Activated naive CD8-positive, alpha-beta T cell treated with anti-CD3 and anti-CD28 coated beads, Interleukin-2, amount 10 ng/mL, durations not matched to agents 7 days and 5 days (primary cell): ENCODE measurements at regions not wholly inside any gene's neighbourhood (a gene's known extent, or its start where the extent isn't known, plus 50 kb on each side); places are given as distances from the start of the nearest gene placed in this dataset.
"Not testable (repeated sequence)": the region's sequence is repeated elsewhere in the genome, so short reads cannot be mapped to it uniquely, and the experiment has no call there.

Experiments
- ATAC-seq: fragments of 150-1000 bp; cut with Tn5 transposase; one replicate; pipeline ENCODE4 v1.10.0; 2021; ENCODE audit warnings: low read depth, moderate library complexity
- POLR2A ChIA-PET: fragments of 350-600 bp; sonication (Branson Sonifier 250); formaldehyde crosslinking; loops from one replicate; lab custom pipeline; 2021; ENCODE audit warnings: antibody characterized with exemption; lab: Charles Lee
- DNase-seq: peaks from one replicate; pipeline ENCODE4 v3.0.0; 2021
- H3K27ac Mint-ChIP-seq: one replicate; pipeline ENCODE4 v1.8.0; 2022; ENCODE audit warnings: mild to moderate bottlenecking, mixed read lengths
- H3K27me3 Mint-ChIP-seq: one replicate; pipeline ENCODE4 v1.8.0; 2022; ENCODE audit warnings: mild to moderate bottlenecking, moderate library complexity, mixed read lengths
- H3K36me3 Mint-ChIP-seq: one replicate; pipeline ENCODE4 v1.8.0; 2021; ENCODE audit warnings: mild to moderate bottlenecking, mixed read lengths
- H3K4me1 Mint-ChIP-seq: one replicate; pipeline ENCODE4 v1.8.0; 2021; ENCODE audit warnings: mixed read lengths
- H3K4me3 Mint-ChIP-seq: one replicate; pipeline ENCODE4 v1.8.0; 2022; ENCODE audit warnings: mild to moderate bottlenecking, moderate library complexity, mixed read lengths
- H3K9me3 Mint-ChIP-seq: one replicate; pipeline ENCODE4 v1.8.0; 2021; ENCODE audit warnings: mixed read lengths

DNA sequence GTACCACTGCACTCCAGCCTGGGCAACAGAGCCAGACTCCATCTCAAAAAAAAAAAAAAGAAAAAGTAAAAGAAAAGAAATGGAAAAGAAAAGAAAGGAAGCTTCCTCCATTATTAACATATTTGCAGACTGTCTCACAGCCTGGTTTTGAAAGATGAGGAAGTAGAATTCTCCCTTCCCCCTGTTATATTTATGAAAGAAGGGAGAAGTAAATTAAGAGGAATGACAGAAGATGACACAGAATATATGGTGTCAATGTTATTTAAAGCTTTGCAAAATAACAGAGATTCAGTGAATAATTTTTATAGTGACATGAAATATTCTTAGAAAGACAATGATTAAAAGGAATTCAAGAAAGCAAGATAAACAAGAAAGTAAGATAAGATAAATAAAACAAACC lies 83.7 kb upstream of the PRSS16 start:
- Mint-ChIP-seq H3K36me3 (no peaks in the 10 kb centered on the region), H3K9me3 (no peaks in the 10 kb centered on the region), H3K4me1 (peaks cover 8% of the 10 kb centered on the region), H3K27me3 (peaks cover 4% of the 10 kb centered on the region), H3K27ac (no peak overlapping the region), H3K4me3 (no peak overlapping the region)
- ATAC-seq (no peak), DNase-seq (no peak)
- POLR2A ChIA-PET = interaction anchor here (1.1 kb wide), 1 partner anchor 17 kb away, joined by 4 read pairs; a partner anchor contains a TSS

DNA sequence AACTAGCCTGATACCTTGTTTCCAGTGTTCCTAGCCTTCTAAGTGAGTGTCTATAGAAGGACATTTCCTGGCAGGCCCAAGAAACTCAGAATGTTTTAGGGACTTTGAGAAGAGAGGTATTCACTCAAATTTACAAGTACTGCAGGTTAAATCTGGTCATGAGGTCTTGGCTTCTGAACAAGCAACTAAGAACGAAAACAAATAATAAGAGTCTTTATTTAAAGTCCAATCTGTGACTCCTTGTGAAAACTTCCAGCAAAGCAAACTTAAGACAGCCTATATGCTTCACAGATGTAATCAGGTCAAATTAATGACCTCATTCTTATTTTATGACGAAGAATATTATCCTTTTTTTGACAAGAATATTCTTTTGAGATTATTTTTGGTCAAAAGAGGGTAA lies 79.4 kb upstream of the PRSS16 start:
- no peaks in the 10 kb centered on the region for H3K36me3 Mint-ChIP-seq
- peaks cover 2% of the 10 kb centered on the region for H3K9me3 Mint-ChIP-seq
- H3K4me1 Mint-ChIP-seq = no peaks in the 10 kb centered on the region
- peaks cover 10% of the 10 kb centered on the region for H3K27me3 Mint-ChIP-seq
- H3K4me3 Mint-ChIP-seq = no peak overlapping the region
- ATAC-seq = no peak
- no peak for DNase-seq
- no peak overlapping the region for H3K27ac Mint-ChIP-seq
- POLR2A ChIA-PET = no interaction called here

DNA sequence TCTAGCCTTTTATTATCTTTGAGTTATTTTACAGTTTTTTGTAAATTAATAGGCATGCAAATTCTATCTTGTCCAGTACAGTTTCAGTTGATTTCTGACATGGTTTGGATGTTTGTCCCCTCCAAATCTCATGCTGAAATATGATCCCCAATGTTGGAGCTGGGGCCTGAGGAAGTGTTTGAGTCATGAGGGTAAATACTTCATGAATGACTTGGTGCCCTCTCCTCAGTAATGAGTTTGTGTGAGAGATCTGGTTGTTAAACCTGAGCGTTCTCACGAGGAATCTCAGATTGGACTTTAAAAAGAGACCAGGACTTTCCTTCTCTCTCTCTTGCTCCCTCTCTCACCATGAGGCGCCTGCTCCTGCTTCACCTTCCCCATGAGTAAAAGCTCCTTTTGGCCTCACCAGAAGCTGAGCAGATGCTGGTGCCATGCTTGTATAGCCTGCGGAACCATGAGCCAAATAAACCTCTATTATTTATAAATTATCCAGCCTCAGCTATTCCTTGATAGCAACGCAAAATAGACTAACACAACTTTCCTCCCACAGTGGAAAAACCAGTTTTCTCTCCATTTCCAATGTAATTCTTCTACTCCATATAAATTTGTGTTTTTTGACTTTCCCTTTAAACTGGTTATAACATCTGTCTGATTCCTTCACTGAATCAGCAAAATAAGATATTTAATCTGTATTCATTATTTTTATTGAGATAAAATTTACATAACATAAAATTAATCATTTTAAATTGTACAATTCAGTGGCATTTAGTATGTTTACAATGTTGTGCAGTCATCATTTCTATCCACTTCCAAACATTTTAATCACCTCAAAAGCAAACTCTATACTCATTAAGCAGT lies 78.7 kb upstream of the PRSS16 start:
- no peaks in the 10 kb centered on the region for H3K36me3 Mint-ChIP-seq
- no peak overlapping the region for H3K4me3 Mint-ChIP-seq
- peaks cover 10% of the 10 kb centered on the region for H3K27me3 Mint-ChIP-seq
- ATAC-seq = no peak
- H3K27ac Mint-ChIP-seq = no peak overlapping the region
- POLR2A ChIA-PET = no interaction called here
- DNase-seq = no peak
- peaks cover 2% of the 10 kb centered on the region for H3K9me3 Mint-ChIP-seq
- no peaks in the 10 kb centered on the region for H3K4me1 Mint-ChIP-seq

DNA sequence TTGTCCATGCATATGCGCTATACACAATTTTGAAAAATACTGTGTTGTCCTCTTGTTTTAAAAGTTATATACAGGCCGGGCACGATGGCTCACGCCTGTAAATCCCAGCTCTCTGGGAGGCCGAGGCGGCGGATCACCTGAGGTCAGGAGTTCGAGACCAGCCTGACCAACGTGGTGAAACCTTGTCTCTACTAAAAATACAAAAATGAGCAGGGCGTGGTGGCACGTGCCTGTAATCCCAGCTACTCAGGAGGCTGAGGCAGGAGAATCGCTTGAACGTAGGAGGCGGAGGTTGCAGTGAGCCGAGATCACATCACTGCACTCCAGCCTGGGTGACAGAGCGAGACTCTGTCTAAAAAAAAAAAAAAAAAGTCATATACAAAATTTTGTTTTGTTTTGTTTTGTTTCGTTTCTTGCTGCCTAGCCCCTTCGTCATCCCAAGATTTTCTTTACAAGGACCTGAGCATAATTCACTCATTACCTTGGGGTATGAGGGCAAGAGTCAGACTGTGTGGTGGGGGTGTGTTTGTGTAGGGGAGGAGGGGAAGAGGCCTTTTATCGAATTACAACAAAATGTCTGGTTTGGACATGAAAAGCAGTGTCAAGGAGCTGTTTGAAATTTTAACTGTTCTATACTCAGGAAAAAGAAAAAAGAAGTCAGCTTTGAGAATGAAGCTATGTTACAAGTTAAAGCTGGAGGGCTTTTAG lies 74.8 kb upstream of the PRSS16 start:
- not testable (repeated sequence) for H3K4me3 Mint-ChIP-seq, H3K9me3 Mint-ChIP-seq, DNase-seq, H3K27me3 Mint-ChIP-seq, H3K36me3 Mint-ChIP-seq, H3K27ac Mint-ChIP-seq, H3K4me1 Mint-ChIP-seq, ATAC-seq
- POLR2A ChIA-PET = interaction anchor here (0.6 to 0.7 kb wide), 2 partner anchors 23 to 520 kb away, joined by 3 read pairs; no protein-coding TSS in a partner anchor

DNA sequence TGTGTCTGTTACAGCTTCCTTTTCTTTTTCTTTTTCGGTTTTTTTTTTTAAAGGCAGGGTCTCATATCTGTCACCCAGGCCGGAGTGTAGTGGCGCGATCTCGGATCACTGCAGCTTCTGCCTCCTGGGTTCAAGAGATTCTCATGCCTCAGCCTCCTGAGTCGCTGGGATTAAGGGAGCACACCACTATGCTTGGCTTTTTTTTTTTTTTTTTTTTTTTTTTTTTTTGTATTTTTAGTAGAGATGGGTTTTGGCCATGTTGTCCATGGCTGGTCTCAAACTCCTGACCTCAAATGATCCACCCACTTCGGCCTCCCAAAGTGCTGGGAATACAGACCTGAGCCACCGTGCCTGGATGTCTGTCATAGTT lies 74.3 kb upstream of the PRSS16 start:
- not testable (repeated sequence) for ATAC-seq, H3K27me3 Mint-ChIP-seq, H3K4me1 Mint-ChIP-seq, H3K9me3 Mint-ChIP-seq, DNase-seq, H3K4me3 Mint-ChIP-seq, H3K36me3 Mint-ChIP-seq, H3K27ac Mint-ChIP-seq
- POLR2A ChIA-PET = interaction anchor here (0.6 to 0.7 kb wide), 2 partner anchors 23 to 519 kb away, joined by 3 read pairs; no protein-coding TSS in a partner anchor

DNA sequence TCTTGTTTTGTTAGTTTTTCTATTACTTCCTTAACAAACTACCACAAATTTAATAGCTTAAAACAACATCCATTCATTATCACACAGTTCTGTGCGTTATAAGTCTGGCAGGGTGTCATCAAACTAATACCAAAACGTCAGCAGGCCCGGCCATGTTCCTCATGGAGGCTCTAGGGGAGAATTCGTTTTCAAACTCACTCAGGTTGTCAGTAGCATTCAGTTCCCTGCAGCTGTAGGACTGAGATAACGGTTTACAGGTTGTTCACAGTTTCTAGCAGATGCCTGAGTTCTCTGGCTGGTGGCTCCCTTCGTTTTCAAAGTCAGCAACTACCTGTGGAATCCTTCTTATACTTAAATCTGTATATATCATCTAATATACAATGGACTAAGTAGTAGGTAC lies 72.5 kb upstream of the PRSS16 start:
- peaks cover 15% of the 10 kb centered on the region for H3K27me3 Mint-ChIP-seq
- H3K9me3 Mint-ChIP-seq = peaks cover 2% of the 10 kb centered on the region
- peaks cover 1% of the 10 kb centered on the region for H3K36me3 Mint-ChIP-seq
- ATAC-seq (no peak), DNase-seq (no peak)
- POLR2A ChIA-PET = no interaction called here
- H3K27ac Mint-ChIP-seq = no peak overlapping the region
- H3K4me3 Mint-ChIP-seq = no peak overlapping the region
- H3K4me1 Mint-ChIP-seq = peaks cover 8% of the 10 kb centered on the region

DNA sequence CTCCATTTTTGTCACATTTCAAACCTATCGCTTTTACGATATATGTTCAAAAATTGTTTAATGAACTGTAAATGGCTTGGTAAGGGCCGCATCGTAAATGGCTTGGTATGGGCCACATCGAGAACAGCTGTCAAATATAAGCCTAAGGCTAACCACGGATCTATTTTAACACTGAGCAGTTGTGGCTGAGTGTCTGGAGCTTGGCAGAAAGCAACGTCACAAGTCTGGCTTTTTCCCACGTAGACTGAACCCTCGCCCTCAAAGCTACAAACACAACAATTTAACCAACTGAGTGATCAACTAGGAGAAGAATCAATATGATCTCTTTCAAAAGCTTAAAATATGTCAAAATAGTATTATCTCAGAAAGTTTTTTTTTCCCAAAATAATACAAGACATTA lies 71.4 kb upstream of the PRSS16 start:
- Mint-ChIP-seq H3K4me3 (peak overlapping the region; percentile 98), H3K36me3 (peaks cover 1% of the 10 kb centered on the region), H3K27me3 (peaks cover 23% of the 10 kb centered on the region), H3K9me3 (peaks cover 2% of the 10 kb centered on the region), H3K27ac (no peak overlapping the region), H3K4me1 (peaks cover 8% of the 10 kb centered on the region)
- DNase-seq (no peak), ATAC-seq (no peak)
- POLR2A ChIA-PET = interaction anchor here (0.6 to 2.4 kb wide), 8 partner anchors 9 to 690 kb away, joined by 3 to 20 read pairs (median 5); a partner anchor contains a TSS

DNA sequence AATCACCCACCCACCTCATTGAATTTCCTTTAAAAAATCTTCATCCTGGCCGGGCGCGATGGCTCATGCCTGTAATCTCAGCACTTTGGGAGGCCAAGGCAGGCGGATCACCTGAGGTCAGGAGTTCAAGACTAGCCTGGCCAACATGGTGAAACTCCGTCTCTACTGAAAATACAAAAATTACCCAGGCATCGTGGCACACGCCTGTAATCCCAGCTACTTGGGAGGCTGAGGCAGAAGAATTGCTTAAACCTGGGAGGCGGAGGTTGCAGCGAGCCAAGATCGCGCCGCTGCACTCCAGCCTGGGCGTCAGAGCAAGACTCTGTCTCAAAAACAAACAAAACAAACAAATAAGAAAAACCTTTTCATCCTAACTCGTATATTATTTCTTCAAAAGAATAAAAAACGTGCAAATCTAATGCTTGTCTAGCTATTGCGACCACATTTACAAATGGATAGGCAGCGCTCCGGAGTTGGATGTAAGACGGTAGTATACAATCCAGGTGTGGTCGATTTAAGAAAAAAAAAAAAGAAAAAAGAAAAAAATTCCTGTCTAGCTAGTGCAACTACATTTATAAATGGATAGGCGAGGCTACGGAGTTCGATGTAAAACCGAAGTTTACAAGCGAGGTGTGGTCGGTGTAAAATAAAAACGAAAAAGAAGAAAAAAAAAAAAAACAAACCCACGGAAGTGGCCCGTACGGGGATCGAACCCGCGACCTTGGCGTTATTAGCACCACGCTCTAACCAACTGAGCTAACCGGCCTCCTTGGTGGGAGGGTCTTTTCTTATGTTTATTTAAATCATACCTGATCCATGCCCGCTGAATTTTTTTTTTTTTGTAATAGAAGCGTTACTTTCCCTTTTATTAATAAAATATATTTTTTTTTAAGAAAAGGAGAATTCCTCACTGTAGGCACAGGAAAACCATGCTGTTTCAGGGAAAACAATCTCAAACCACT lies 70.7 kb upstream of the PRSS16 start:
- ATAC-seq = peak; percentile 26
- Mint-ChIP-seq H3K27me3 (peaks cover 28% of the 10 kb centered on the region), H3K4me3 (peak overlapping the region; percentile 98), H3K27ac (peak overlapping the region; percentile 91), H3K36me3 (peaks cover 1% of the 10 kb centered on the region), H3K9me3 (peaks cover 2% of the 10 kb centered on the region), H3K4me1 (peaks cover 8% of the 10 kb centered on the region)
- DNase-seq = peak; percentile 77
- POLR2A ChIA-PET = interaction anchor here (0.6 to 2.4 kb wide), 23 partner anchors 9 to 810 kb away, joined by 3 to 20 read pairs (median 5); a partner anchor contains a TSS

DNA sequence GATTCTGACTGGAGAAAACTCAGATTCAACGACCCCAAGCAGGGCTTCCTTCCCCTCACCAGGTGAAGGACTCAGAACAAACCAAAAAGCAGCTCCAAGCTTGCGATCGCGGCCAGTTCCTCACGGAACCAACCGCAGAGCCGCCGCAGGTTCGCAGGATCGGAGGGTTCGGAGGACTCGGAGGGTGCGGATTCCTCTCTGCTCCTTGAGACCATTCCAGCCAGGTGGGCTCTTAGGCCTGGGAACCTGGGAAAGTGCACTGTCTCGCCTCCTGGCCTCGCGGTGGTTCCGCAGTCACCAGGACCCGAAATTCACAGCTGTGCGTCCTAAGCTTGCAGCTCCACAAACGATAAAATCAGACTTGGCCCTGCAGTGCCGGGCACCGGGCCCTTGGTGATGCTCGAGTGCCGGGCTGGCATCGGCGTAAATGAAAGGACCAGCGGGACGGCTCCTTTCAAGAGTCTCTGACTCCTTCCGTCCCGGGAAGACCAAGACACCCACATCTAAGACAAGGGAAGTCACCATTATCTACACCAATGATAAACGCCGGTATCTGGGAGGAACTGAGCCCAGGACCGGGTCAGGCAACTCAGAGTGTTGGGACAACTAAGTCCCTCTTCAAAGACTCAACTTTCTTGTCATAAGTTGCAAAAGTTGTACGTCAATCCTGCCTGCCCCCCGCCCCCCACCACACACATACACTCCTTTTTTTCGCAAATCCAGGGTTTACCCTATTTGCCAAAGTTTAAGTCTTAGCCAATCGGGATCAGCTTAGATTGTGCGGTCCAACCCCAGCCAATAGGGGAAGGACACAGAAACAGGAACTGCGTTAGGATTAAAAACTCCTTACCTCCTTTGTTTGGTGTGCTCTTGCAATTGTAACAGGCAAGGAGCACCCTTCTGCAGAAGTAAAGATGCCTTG lies 69.8 kb upstream of the PRSS16 start:
- peak; percentile 84 for ATAC-seq
- Mint-ChIP-seq H3K36me3 (peaks cover 1% of the 10 kb centered on the region), H3K27ac (peak overlapping the region; percentile 91), H3K4me3 (peak overlapping the region; percentile 98), H3K27me3 (peaks cover 38% of the 10 kb centered on the region), H3K9me3 (peaks cover 2% of the 10 kb centered on the region), H3K4me1 (peaks cover 8% of the 10 kb centered on the region)
- POLR2A ChIA-PET = interaction anchor here (0.7 to 2.4 kb wide), 20 partner anchors 10 to 905 kb away, joined by 3 to 20 read pairs (median 5); a partner anchor contains a TSS
- DNase-seq = peak; percentile 78

DNA sequence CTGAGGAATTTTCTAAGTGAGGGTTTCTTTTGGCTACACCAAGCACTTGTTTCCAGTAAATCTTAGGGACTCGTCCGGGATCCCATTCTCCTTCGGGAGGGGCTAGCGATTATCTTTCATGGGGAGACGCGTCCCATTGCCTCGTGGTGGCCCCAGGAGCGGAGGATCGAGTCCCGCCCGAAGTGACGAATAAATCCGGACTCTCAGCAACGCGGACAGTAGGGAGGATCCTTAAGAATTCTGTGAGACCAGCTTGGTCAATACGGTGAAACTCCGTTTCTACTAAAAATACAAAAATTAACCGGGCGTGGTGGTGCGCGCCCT lies 69.1 kb upstream of the PRSS16 start:
- POLR2A ChIA-PET = interaction anchor here (0.7 to 2.4 kb wide), 8 partner anchors 31 to 906 kb away, joined by 3 to 20 read pairs (median 7); a partner anchor contains a TSS
- Mint-ChIP-seq H3K9me3 (peaks cover 2% of the 10 kb centered on the region), H3K4me3 (peak overlapping the region; percentile 98), H3K36me3 (peaks cover 1% of the 10 kb centered on the region), H3K4me1 (peaks cover 8% of the 10 kb centered on the region), H3K27me3 (peaks cover 39% of the 10 kb centered on the region), H3K27ac (peak overlapping the region; percentile 91)
- ATAC-seq (no peak), DNase-seq (no peak)

DNA sequence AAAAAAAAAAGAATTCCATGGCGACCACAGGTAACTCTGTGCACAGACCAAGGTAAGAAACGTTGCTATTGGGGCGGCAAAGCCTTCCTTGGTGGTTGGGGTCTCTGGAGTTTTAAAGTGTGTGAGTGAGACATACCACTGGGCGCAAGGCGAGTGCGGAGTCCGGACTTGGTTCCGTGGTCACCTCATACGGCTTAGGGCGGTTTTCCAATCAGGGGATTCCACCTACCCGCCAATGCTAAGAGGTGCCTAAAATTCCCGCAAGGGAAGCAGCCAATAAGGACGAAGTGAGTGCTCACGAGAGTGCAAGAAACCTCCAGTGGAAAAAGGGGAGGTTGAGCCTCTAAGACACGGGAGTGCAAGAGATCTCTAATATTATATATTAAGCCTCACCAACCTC lies 68.6 kb upstream of the PRSS16 start:
- Mint-ChIP-seq H3K4me1 (peaks cover 8% of the 10 kb centered on the region), H3K27ac (no peak overlapping the region), H3K9me3 (peaks cover 2% of the 10 kb centered on the region)

More for the DNA sequence above, 68.6 kb upstream of the PRSS16 start:
- Mint-ChIP-seq H3K4me3 (peak overlapping the region; percentile 98), H3K36me3 (peaks cover 1% of the 10 kb centered on the region), H3K27me3 (peaks cover 39% of the 10 kb centered on the region)
- POLR2A ChIA-PET = interaction anchor here (1.2 to 2.4 kb wide), 4 partner anchors 9 to 906 kb away, joined by 3 to 20 read pairs (median 6); a partner anchor contains a TSS
- ATAC-seq = no peak
- DNase-seq = no peak
